GM21390 (cell line): ENCODE measurements at regions not wholly inside any gene's neighbourhood (a gene's known extent, or its start where the extent isn't known, plus 50 kb on each side); places are given as distances from the start of the nearest gene placed in this dataset.
A peak's percentile ranks its signal among the peaks of the same experiment; 100 is the strongest.

Experiments
- ATAC-seq: cut with Tn5 transposase; IDR thresholded peaks from one replicate; pipeline ENCODE4 v1.9.1; 2021; ENCODE audit not compliant: unreplicated experiment

DNA sequence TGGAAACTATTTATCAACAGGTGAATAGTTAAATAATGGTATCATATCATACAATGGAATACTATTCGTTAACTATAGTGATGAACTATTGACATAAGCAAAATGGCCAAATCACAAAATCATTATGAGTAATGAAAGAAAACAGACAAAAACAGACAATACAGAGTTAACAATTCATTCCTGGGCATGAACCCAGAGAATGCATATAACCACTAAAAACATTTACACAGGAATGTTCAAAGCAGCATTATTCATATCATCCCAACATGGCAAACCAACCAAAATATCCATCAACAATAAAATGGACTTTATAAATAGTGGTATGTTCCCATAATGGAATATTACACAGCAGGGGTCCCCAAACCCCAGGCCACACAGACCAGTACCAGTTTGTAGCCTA, 131.2 kb upstream of the CYP1B1 start:
- no peak for ATAC-seq

DNA sequence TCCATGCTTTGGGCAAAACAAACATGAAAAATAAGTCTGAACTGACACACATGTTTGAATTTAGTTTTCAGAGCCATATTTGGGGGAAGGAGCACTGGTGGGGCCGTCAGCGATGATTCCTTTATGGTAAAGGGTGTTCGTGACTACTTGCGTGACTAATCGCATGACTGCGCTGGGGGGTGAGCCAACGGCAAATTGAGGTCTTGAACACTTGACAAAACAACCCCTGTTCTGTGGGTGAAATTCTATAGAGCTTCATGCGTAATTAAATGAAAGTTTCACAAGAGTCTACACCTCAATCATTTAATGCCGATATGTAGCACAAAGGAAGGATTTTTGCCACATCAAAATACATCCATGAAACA, 127.5 kb upstream of the CYP1B1 start:
- ATAC-seq, result no peak

DNA sequence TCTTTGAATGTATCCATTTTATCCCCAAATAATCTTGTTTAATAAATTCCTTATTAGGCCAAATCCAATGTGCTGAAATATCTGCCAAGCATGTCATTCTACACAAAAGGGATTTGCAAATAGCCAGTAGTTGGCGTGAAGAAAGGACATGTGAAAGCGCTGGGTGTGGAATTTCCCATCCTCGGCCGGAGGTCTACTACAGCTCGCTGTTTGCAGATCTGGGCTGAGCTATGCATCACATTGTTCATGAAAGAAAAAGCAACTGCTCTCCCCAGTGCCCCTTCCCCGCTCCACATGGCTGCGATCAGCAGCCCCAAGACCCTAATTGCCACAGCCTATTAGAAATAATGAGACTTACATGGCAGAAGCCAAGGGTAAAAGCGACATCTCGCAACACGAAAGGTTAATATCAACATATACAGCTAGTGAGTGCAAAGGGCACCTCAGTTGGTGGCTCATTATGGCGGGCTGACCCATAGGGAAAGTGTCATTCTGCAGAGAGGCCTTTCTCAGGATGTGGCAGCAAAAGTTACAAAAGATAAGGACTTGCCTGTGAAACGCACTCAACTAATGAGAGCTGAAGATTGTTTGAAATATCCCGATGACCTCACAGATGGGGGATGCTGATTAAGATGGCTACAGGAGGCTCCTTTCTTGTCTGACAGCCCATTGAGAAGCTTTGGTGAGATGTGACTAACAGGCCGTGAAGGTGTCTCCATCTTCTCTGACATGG, 126.9 kb upstream of the CYP1B1 start:
- ATAC-seq, result no peak

DNA sequence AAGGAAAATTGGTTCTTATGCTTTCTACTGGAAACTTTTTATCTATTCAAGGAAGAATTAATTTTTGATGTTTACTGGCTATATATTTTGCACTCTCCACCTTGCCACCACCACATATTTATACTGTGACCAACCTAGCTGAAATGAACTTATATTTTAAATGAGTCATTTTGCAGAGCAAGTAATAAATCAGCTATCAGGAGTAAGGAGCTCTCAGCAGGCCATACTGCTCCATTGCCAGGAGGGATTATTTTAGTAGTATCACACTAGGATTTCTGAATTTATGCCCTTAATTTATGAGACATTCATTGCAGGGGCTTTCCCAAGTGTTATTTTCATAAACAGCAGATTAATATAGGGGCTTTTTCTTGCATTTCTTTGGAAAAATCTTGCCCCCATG, 125.8 kb upstream of the CYP1B1 start:
- ATAC-seq, result no peak

DNA sequence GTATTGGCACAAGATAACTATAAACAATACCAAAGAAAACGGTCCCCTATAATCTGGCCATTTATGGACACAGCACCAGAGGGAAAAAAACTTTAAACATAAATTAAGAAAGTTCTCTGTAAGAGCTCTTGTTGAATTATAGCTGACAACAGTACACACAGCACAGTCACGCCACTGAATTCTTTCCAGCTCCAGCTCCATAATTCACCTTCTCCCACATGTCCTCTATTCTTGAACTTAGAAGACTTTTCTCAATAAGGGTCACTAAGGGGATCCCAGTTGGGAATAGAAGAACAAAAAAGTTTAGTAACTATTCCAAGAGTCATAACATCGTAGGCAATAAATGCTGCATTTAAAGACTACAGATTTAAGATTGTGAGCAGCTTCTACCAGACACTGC, 124.6 kb upstream of the CYP1B1 start:
- no peak for ATAC-seq

DNA sequence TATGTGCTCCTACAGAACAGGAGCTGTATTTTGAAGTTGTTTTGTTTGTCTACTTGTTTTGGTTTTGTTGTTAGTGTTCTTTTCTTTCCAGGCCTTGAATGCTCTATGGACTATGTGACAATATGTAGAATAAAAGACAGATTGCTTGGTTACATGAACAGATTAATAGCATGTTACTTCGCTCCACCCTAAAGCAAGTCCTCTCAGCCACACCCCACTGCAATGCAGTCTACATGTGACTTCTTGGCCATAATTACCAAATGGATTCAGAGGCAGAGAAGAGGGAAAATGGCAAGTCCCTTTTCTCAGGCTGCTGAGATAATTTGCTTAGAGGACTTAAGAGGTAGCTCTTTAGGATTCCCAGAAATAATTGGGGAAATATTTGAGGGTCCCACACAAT, 123.2 kb upstream of the CYP1B1 start:
- ATAC-seq, result no peak

DNA sequence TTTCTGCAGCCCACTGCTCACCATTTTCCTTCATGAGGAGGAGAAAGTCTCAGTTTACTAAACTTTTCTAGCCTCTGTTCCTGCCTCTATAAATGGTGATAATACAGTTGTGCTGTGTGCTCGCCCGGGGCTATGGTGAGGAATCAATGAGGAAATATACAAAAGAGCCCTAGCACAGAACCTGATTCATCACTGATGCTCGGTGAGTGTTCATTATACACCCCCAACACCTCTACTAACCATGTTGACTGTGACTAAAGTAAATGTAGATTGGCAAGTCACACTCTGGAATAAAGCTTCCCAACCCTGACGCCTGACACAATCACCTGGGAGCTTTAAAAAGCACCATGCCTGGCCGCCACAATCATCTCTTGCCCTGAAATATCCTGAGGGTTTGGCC, 118.8 kb upstream of the CYP1B1 start:
- ATAC-seq, result no peak

DNA sequence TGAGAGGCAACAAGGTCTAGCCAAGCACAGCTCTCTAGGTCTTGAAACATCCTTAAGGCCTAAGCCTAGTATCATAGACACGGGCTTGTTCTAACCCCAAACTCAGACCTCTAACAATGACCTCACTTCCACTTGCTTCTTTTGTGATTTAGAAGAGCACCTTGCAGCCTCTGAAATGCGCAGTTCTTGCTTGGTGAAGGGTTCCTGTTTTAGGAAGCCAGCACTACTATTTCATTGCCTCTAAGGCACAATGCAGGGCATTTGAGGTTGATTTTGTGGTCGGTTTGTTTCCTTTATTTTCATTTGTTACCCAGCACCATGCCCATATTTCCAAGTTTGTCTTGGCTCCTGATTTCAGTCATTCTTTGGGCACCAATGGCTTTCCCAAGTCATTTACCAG, 117.0 kb upstream of the CYP1B1 start:
- no peak for ATAC-seq

DNA sequence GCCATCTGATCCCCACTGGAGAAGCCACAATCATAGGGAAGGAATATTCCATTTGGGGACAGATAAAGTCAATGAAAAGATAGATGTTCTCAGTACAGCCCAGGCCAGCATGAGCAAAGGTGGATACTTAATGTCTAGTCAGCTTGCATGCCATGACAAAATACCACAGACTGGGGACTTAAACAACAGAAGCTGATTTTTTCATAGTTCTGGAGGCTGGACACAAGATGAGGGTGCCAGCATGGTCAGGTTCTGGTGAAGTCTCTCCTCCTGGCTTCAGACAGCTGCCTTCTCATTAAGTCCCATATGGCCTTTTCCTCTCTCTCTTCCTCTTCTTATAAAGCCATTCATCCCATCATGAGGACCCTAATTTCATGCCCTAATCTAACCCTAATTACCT, 116.1 kb upstream of the CYP1B1 start:
- ATAC-seq, result no peak

DNA sequence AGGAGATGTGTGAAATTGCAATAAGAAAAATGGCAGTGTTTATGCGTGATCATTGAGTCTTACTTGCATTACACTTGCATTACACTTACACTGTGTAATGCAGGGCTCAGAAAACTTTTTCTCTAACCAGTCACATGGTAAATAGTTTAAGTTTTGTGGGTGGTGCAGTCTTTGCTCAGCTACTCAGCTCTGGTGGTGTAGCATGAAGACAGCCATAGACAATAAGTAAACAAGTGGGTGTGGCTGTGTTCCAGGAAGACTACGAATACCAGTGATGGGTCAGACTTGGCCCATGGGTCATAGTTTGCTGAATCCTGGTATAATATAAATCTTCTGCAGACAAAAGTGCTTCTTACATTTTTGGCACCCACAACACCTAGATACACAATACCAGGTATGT, 115.6 kb upstream of the CYP1B1 start:
- no peak for ATAC-seq

DNA sequence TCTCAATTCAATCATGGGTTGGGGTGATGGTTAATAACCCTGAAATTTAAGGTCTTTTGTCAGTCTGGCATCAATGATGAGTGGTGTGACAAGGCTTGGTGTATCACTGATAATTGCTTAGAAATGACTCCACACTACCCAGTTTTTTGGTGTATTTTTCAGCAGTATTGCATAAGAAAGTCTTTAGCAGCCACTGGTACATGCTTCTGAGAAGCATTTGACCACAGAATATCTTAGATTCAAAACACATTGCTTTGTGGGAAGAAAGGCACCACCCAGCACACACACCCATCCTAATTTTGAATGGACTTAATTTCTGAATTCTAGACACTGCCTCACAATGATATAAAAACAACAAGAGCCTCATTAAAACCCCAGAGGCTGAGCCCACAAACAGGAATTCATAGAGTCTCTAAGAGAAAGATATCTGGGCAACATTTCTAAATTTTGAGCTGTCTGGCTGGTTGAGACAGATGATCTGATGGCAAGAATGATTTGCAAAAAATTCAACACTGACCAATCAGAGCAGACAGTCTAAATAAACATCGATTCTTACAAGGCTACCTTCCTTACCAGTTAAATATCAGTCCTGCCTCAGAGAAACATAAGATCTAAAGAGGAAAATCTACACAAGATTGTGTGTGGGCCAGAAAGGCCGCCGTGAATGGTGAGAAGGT, 114.7 kb upstream of the CYP1B1 start:
- ATAC-seq, result no peak

DNA sequence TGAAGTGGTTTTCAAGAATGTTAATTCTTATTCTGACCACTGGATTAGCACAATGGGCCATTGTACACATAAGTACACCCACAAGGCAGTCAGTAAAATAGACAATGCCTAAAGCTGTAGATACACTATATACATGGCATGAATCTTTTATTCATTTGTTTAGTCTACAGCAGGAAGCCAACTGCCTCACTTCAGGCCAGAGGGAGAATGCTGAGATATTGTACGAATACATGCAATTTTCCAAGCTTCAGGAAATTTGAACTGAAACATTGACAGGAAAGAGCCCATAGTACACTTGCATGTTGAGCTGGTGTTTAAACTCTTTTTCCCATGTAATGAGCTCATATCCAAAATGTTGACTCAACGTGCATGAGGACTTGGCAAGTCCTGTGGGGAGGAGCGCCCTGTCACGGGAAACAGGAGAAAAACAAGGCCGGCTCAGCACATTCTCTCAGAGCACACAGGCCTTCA, 111.6 kb upstream of the CYP1B1 start:
- no peak for ATAC-seq

DNA sequence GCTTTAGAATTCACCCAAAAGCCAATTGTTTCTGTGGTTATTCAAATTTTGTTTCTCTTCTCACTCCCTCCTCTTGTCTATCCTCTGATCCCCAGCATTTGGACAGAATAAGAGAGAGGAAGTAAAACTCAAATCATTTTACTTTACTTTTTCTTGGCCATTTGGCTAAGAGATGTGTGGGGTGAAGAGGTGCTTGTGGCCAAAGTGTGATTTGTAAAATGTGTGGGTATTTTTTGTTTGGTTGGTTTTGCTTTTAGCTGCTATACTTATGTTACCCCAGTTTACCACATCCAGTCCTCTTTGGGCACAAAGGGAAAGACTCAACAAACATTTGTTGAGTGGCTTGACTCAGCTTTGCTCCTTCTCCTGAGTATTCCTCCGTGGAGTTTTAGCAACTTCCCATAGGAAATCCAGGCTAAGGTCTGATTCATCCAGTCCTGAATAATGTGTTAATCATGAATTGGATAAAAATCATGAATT, 109.1 kb upstream of the CYP1B1 start:
- peak; percentile 98 for ATAC-seq

DNA sequence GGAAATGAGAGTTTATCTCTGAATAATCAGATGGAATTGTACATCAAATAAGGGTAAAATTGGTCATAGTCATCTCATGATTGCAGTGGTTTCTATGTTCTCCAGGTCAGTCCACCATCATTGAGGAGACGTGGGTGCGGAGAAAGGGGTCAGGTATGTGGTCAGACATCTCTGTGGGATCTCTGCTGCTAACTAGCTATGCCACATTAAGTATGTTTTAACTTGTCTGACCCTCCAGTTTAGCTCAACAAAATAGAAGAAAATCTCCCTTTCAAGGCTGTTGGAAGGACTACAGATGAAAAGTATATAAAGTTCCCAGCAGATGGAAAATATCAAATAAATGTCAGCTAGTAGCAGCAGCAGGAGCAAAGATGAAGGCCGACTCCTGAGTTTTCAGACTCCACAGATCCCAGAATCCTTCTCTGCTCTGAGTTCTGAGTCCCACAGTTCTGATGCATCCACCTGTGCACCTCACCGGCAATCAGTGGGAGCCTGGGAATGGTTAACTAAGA, 106.6 kb upstream of the CYP1B1 start:
- ATAC-seq, result no peak

DNA sequence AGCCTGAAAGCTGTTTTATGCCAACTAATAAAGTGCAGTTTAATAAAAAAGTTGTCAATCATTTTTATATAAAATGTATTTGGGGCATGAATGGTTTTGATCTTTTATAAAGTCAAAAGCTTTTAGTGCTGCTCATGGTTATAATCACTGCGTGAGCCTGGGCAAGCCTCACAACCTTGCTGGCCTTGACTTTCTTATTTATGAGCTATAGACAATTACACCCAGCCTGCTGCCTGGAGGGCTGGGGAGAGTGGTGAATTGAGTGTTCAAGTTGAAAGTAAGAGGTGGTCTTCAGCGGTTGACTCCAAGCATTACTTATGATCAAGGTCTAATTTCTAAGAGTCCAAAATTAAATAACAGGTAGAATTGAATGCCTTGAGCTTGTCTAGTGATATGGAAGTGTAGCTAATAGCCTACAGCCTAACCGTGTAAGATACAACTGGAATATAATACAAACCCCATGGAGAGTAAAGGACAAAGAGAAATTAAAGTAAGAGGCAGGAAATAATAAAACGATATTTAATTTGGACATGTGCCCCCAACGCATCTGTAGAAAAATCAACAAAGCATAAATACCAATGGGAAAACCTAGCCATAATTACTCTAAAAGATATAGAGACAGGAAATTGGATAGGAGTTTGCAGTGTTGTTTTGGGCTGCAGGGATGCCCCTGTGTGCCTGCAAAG, 106.0 kb upstream of the CYP1B1 start:
- no peak for ATAC-seq

DNA sequence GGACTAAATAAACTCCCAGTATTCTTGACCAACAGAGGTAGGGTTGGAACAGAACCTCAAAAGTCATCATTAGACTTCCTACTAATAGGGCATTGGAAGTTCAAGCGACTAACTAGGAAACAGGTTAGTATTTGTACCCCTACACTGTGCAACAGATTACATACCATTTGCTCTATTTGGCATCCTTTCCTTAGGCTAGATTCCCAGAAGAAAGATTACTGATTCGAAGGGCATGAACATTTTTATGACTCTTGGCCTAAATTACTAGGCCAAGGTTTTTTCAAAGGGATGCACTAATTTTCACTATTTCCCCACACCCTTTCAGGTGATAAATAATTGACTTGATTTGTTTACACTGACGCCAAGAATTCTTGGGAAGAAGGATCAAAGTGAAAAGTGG, 104.8 kb upstream of the CYP1B1 start:
- ATAC-seq, result no peak

DNA sequence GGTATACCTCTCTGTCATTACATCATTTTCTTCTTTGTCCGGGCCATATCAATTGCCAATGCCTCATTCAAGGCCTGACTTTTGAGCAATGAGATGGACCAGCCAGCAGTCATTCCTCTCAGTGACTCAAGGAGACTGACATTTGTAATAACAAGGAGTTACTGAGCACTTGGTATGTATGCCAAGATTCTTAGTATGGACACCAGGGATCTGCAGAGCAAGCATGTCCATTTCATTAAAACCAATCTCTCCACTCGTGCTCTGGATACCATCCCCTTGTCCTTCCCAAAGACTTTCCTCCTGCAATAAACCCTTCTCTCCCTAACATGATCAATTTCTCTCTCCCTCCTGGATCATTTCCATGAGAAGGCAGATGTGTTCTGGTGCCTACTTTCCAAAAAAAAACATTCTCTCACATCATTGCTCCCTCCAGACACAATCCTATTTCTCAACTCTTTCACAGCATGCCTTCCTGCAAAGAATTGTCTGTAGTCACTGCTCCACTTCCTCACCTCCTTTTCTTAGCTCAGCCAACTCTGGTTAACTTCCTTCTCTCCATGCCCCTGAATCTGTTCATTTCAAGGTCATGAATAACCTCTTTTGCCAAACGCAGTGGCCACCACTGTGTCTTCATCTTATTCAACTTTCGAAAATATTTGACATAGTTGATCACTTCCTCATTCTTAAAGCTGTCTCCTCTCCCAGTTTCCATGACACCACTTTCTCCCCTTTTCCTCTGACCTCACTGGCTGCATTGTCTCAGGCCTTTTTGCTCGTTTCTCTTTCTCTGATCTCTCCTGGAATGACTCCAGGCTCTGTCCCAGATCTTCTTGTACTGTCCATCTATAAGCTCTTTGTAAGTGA, 102.8 kb upstream of the CYP1B1 start:
- peak; percentile 83 for ATAC-seq

DNA sequence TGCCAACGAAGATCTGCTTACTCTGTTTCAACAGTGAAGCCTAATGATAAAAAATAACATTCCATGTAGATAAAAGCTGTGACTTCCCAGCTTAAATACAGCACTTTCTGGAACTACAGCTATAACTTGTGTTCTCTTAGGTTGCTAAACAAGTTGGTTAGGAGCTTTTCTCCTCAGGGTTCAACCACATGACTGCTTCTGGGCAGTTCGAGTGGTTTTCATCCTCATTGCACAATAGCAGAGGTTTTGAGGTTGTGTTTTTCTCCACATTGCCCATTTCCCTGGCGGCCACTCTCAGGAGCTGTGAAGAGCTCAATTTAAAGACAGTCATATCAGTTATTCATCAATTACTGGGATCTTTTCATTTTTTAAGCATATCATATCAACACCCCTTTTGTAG, 102.2 kb upstream of the CYP1B1 start:
- ATAC-seq, result no peak

DNA sequence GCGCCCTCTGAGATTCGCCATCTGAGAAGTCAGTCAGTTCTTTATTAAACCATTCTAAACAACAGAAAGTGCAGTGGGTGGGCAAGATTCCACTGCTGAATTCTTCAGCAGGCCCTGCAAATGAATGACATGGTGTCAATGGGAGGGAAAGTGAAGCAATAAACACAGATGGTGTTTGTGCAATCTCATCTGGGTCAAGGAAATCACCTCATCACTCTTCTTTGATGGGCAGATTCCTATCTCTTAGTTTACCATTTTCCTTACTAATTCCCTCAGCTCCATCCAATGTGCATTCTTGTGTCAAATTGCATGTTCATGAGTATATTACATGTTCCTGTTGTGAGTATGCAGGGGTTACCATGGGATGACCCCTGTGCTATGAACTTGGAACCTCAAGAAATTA, 100.7 kb upstream of the CYP1B1 start:
- ATAC-seq, result no peak

DNA sequence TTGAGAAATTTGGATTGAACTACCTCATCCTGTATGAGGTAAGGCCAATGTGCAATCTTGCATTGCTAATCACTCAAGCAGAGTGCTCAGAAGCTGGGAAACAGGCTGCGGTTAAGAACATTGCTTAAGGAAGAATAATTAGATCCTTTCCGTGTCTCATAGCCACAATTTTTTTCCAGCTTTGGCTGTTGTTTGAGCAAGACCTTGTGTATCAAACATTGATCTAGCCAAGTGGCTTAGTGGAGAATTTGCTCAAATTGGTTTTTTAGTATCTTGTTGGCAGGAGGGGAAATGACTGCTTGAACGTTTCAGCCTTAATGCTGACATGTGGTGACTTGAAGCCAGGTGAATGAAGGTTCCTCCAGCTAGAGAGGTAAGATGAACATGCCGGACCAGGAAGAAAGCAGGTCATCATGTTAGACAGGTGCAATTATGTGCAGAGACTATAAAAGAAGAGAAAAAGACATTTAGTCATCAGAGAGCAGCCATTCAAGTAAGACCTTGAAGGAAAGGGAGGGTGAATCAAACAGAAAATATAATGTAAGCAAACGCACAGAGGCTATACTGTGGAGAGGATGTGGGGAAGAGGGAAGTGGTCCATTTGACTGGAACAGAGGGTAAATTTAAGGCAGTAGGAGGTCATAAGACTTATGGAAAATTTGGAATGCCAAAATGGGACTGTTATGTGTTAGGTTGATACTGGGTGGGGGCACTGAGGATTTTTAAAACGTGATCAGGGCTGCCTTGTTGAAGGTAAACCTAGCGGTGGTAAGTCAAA, 98.9 kb upstream of the CYP1B1 start:
- ATAC-seq, result no peak
